ENCODE measurements at regions not wholly inside any gene's neighbourhood (a gene's known extent, or its start where the extent isn't known, plus 50 kb on each side); places are given as distances from the start of the nearest gene placed in this dataset.

DNA sequence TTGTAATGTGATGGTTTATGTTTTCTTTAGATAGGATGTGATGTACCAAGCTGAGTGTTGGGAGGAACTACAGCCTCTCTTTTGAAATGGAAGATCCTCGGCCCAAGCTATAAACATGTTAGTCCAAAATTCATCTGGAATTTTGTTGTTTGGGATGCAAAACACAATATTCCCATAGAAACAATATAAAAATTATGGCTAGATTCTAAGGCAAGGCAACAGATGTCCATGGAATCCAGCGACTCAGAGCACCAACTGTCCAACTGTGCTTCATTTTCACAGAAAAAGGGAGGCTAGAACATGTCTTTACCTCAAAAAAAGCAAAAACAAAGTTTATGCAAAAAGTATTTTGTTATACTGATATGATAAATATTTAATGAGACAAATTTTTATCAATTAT is 52.4 kb upstream of the ATP8B1 start (continued):
- TF ChIP-seq, protein P1, sequence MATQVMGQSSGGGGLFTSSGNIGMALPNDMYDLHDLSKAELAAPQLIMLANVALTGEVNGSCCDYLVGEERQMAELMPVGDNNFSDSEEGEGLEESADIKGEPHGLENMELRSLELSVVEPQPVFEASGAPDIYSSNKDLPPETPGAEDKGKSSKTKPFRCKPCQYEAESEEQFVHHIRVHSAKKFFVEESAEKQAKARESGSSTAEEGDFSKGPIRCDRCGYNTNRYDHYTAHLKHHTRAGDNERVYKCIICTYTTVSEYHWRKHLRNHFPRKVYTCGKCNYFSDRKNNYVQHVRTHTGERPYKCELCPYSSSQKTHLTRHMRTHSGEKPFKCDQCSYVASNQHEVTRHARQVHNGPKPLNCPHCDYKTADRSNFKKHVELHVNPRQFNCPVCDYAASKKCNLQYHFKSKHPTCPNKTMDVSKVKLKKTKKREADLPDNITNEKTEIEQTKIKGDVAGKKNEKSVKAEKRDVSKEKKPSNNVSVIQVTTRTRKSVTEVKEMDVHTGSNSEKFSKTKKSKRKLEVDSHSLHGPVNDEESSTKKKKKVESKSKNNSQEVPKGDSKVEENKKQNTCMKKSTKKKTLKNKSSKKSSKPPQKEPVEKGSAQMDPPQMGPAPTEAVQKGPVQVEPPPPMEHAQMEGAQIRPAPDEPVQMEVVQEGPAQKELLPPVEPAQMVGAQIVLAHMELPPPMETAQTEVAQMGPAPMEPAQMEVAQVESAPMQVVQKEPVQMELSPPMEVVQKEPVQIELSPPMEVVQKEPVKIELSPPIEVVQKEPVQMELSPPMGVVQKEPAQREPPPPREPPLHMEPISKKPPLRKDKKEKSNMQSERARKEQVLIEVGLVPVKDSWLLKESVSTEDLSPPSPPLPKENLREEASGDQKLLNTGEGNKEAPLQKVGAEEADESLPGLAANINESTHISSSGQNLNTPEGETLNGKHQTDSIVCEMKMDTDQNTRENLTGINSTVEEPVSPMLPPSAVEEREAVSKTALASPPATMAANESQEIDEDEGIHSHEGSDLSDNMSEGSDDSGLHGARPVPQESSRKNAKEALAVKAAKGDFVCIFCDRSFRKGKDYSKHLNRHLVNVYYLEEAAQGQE (IDR thresholded peaks at IDR 0.05; ENCODE audit: low read depth, low read length) = no peak
- TF ChIP-seq, protein P2, sequence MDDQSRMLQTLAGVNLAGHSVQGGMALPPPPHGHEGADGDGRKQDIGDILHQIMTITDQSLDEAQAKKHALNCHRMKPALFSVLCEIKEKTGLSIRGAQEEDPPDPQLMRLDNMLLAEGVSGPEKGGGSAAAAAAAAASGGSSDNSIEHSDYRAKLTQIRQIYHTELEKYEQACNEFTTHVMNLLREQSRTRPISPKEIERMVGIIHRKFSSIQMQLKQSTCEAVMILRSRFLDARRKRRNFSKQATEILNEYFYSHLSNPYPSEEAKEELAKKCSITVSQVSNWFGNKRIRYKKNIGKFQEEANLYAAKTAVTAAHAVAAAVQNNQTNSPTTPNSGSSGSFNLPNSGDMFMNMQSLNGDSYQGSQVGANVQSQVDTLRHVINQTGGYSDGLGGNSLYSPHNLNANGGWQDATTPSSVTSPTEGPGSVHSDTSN (IDR thresholded peaks at IDR 0.05) = no peak
- TF ChIP-seq TAF1 (IDR thresholded peaks at IDR 0.05; ENCODE audit: borderline replicate concordance, low read depth, low read length) = no peak
- no peak for TF ChIP-seq RFX5 (IDR thresholded peaks at IDR 0.05; ENCODE audit: low read length)
- TF ChIP-seq NRF1 (IDR thresholded peaks at IDR 0.05; ENCODE audit: low read depth, low read length) = no peak

DNA sequence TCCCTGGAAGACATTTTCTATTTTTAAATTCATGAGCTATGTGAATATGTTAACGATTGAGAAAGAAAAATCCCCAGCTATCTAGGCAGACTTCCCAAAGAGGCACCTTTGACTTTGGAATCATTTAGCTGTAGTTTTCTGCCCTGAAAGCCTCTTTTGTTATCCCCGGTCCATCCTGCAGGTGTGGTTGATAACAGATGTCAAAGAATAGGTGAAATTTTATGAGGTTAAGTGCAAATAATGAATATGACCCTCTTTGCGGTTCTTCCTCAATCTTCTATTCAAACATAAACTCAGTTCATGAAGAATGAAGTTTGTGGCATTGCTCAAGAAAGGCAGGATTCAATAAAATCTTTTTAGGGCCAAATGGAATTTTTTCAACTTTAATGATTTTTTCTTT is 51.6 kb upstream of the ATP8B1 start:
- ChIA-PET CTCF (interaction anchor here (1.3 kb wide), 1 partner anchor 267 kb away, joined by 4 read pairs; no protein-coding TSS in a partner anchor), POLR2A (no interaction called here)
- Histone ChIP-seq H3K36me3 (replicated peaks in 1 of 2; ENCODE audit: control insufficient read depth in 1 of 2, insufficient read depth in 2 of 2, low read length in 1 of 2) (no peaks in the 10 kb centered on the region), H3K9me2 (no peaks in the 10 kb centered on the region), H2AFZ (ENCODE audit: low read depth) (no peak overlapping the region), H3K27ac (ENCODE audit: low read depth in 2 of 2, low read length in 1 of 2) (no peak overlapping the region), H3K4me1 (ENCODE audit: control insufficient read depth in 1 of 2, insufficient read depth in 2 of 2, low read depth in 1 of 2, low read length in 1 of 2) (peaks cover 0 to 12% of the 10 kb centered on the region in 2 experiments; a peak in 1 of 4 replicates), H3K27me3 (ENCODE audit: insufficient read depth) (no peaks in the 10 kb centered on the region), H3K4me3 (ENCODE audit: low read depth in 2 of 2, low read length in 1 of 2) (no peak overlapping the region), H3K9me3 (no peaks in the 10 kb centered on the region), H4K20me1 (ENCODE audit: insufficient read depth) (no peaks in the 10 kb centered on the region), H3K79me2 (ENCODE audit: insufficient read depth) (no peaks in the 10 kb centered on the region), H3K9ac (no peak overlapping the region), H3F3A (replicated peaks; ENCODE audit: insufficient read depth) (no peaks in the 10 kb centered on the region), H3K4me2 (no peak overlapping the region)
- no peak for DNase-seq
- WGBS (ENCODE audit: low lambda C conversion rate) = 88% methylated on average over 3 of the region's 3 CpGs
- TF ChIP-seq, protein P3, sequence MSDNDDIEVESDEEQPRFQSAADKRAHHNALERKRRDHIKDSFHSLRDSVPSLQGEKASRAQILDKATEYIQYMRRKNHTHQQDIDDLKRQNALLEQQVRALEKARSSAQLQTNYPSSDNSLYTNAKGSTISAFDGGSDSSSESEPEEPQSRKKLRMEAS (IDR thresholded peaks at IDR 0.05; ENCODE audit: low read depth) = no peak
- TF ChIP-seq NRF1 (IDR thresholded peaks at IDR 0.05; ENCODE audit: low read depth, low read length) (no peak), RCOR1 (IDR thresholded peaks at IDR 0.05; ENCODE audit: low read length) (no peak), NFIC (IDR thresholded peaks at IDR 0.05; ENCODE audit: borderline replicate concordance) (no peak), TAF1 (IDR thresholded peaks at IDR 0.05; ENCODE audit: borderline replicate concordance, low read depth, low read length) (no peak), CHD2 (IDR thresholded peaks at IDR 0.05; ENCODE audit: low read length, partially characterized antibody) (no peak), MXI1 (IDR thresholded peaks at IDR 0.05; ENCODE audit: low read depth, low read length) (no peak), TCF12 (IDR thresholded peaks at IDR 0.05) (no peak), POLR2AphosphoS5 (IDR thresholded peaks at IDR 0.05; ENCODE audit: low read depth, low read length) (no peak), JUND (IDR thresholded peaks at IDR 0.05) (no peak), SIN3A (IDR thresholded peaks at IDR 0.05; ENCODE audit: borderline replicate concordance, low read depth, low read length) (no peak), GATA2 (CRISPR knock-in tag; IDR thresholded peaks at IDR 0.05) (no peak), FOSL2 (IDR thresholded peaks at IDR 0.05; ENCODE audit: borderline replicate concordance, low read depth) (no peak)
- TF ChIP-seq, protein P4, sequence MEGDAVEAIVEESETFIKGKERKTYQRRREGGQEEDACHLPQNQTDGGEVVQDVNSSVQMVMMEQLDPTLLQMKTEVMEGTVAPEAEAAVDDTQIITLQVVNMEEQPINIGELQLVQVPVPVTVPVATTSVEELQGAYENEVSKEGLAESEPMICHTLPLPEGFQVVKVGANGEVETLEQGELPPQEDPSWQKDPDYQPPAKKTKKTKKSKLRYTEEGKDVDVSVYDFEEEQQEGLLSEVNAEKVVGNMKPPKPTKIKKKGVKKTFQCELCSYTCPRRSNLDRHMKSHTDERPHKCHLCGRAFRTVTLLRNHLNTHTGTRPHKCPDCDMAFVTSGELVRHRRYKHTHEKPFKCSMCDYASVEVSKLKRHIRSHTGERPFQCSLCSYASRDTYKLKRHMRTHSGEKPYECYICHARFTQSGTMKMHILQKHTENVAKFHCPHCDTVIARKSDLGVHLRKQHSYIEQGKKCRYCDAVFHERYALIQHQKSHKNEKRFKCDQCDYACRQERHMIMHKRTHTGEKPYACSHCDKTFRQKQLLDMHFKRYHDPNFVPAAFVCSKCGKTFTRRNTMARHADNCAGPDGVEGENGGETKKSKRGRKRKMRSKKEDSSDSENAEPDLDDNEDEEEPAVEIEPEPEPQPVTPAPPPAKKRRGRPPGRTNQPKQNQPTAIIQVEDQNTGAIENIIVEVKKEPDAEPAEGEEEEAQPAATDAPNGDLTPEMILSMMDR (IDR thresholded peaks at IDR 0.05) = no peak
- TF ChIP-seq, protein P2 (IDR thresholded peaks at IDR 0.05) = no peak
- TF ChIP-seq, protein P5, sequence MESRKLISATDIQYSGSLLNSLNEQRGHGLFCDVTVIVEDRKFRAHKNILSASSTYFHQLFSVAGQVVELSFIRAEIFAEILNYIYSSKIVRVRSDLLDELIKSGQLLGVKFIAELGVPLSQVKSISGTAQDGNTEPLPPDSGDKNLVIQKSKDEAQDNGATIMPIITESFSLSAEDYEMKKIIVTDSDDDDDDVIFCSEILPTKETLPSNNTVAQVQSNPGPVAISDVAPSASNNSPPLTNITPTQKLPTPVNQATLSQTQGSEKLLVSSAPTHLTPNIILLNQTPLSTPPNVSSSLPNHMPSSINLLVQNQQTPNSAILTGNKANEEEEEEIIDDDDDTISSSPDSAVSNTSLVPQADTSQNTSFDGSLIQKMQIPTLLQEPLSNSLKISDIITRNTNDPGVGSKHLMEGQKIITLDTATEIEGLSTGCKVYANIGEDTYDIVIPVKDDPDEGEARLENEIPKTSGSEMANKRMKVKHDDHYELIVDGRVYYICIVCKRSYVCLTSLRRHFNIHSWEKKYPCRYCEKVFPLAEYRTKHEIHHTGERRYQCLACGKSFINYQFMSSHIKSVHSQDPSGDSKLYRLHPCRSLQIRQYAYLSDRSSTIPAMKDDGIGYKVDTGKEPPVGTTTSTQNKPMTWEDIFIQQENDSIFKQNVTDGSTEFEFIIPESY (IDR thresholded peaks at IDR 0.05; ENCODE audit: borderline replicate concordance, low read depth) = no peak
- TF ChIP-seq, protein P6, sequence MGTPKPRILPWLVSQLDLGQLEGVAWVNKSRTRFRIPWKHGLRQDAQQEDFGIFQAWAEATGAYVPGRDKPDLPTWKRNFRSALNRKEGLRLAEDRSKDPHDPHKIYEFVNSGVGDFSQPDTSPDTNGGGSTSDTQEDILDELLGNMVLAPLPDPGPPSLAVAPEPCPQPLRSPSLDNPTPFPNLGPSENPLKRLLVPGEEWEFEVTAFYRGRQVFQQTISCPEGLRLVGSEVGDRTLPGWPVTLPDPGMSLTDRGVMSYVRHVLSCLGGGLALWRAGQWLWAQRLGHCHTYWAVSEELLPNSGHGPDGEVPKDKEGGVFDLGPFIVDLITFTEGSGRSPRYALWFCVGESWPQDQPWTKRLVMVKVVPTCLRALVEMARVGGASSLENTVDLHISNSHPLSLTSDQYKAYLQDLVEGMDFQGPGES (IDR thresholded peaks at IDR 0.05; ENCODE audit: low read depth, low read length) = no peak
